ENCODE measurements at regions not wholly inside any gene's neighbourhood (a gene's known extent, or its start where the extent isn't known, plus 50 kb on each side); places are given as distances from the start of the nearest gene placed in this dataset.

GRCh38 chr2:4139316-4139715, 435.9 kb downstream of the DCDC2C start:
- CTCF ChIA-PET: no interaction called here
- TF ChIP-seq NR2C1 (IDR thresholded peaks at IDR 0.05) (no peak), TARDBP (IDR thresholded peaks at IDR 0.05; ENCODE audit: borderline replicate concordance) (no peak), ZBED1 (IDR thresholded peaks at IDR 0.05; ENCODE audit: borderline replicate concordance) (no peak), CBFB (IDR thresholded peaks at IDR 0.05; ENCODE audit: low read depth) (no peak), RCOR1 (conservative IDR thresholded peaks at IDR 0.05; ENCODE audit: low read depth, low read length) (no peak), BRCA1 (IDR thresholded peaks at IDR 0.05; ENCODE audit: low read depth, low read length) (no peak), NBN (IDR thresholded peaks at IDR 0.05) (no peak), ZNF217 (IDR thresholded peaks at IDR 0.05) (no peak), SP1 (IDR thresholded peaks at IDR 0.05; ENCODE audit: low read depth, low read length) (no peak), HDAC2 (IDR thresholded peaks at IDR 0.05) (no peak), NKRF (conservative IDR thresholded peaks at IDR 0.05) (no peak), BHLHE40 (IDR thresholded peaks at IDR 0.05; ENCODE audit: borderline replicate concordance in 1 of 2, low read depth in 2 of 2, low read length in 1 of 2) (no peak), SIX5 (IDR thresholded peaks at IDR 0.05; ENCODE audit: low read depth, low read length, severe bottlenecking) (no peak), SRF (IDR thresholded peaks at IDR 0.05; ENCODE audit: low read depth in 2 of 2, low read length in 2 of 2) (no peak), CEBPB (IDR thresholded peaks at IDR 0.05; ENCODE audit: borderline replicate concordance in 1 of 2, low read depth in 2 of 2, low read length in 2 of 2) (no peak), RAD51 (IDR thresholded peaks at IDR 0.05) (no peak), ATF2 (IDR thresholded peaks at IDR 0.05; ENCODE audit: low read length) (no peak)
- TF ChIP-seq, protein P1, sequence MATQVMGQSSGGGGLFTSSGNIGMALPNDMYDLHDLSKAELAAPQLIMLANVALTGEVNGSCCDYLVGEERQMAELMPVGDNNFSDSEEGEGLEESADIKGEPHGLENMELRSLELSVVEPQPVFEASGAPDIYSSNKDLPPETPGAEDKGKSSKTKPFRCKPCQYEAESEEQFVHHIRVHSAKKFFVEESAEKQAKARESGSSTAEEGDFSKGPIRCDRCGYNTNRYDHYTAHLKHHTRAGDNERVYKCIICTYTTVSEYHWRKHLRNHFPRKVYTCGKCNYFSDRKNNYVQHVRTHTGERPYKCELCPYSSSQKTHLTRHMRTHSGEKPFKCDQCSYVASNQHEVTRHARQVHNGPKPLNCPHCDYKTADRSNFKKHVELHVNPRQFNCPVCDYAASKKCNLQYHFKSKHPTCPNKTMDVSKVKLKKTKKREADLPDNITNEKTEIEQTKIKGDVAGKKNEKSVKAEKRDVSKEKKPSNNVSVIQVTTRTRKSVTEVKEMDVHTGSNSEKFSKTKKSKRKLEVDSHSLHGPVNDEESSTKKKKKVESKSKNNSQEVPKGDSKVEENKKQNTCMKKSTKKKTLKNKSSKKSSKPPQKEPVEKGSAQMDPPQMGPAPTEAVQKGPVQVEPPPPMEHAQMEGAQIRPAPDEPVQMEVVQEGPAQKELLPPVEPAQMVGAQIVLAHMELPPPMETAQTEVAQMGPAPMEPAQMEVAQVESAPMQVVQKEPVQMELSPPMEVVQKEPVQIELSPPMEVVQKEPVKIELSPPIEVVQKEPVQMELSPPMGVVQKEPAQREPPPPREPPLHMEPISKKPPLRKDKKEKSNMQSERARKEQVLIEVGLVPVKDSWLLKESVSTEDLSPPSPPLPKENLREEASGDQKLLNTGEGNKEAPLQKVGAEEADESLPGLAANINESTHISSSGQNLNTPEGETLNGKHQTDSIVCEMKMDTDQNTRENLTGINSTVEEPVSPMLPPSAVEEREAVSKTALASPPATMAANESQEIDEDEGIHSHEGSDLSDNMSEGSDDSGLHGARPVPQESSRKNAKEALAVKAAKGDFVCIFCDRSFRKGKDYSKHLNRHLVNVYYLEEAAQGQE (IDR thresholded peaks at IDR 0.05; ENCODE audit: low read depth, low read length): no peak
- intact Hi-C loops (cut with micrococcal nuclease; ENCODE audit: unreplicated experiment): no loop called here
- Histone ChIP-seq H3K9ac (ENCODE audit: control insufficient read depth, insufficient read depth, low read length) (no peak overlapping the region), H3K36me3 (ENCODE audit: control insufficient read depth in 2 of 2, insufficient read depth in 2 of 2, low read length in 1 of 2) (no peaks in the 10 kb centered on the region), H3K4me2 (ENCODE audit: control insufficient read depth, insufficient read depth) (no peak overlapping the region), H3K27me3 (replicated peaks in 1 of 2; ENCODE audit: control insufficient read depth in 2 of 2, insufficient read depth in 2 of 2, low read length in 1 of 2) (no peaks in the 10 kb centered on the region), H4K20me1 (ENCODE audit: control insufficient read depth, insufficient read depth) (no peaks in the 10 kb centered on the region), H3K4me3 (no peak overlapping the region), H2AFZ (ENCODE audit: control insufficient read depth, low read depth, low read length) (no peak overlapping the region), H3K79me2 (ENCODE audit: control insufficient read depth, insufficient read depth, low read length) (no peaks in the 10 kb centered on the region), H3K4me1 (ENCODE audit: control insufficient read depth, insufficient read depth, low read length) (no peaks in the 10 kb centered on the region), H3K9me3 (replicated peaks; ENCODE audit: control insufficient read depth, insufficient read depth, low read length) (no peaks in the 10 kb centered on the region), H3K27ac (ENCODE audit: control insufficient read depth, insufficient read depth) (no peak overlapping the region)
- RAD21 ChIA-PET (ENCODE audit: unreplicated experiment): no interaction called here
- 23% methylated on average over 6 of the region's 6 CpGs for WGBS (ENCODE audit: insufficient coverage, insufficient replicate concordance, low lambda C conversion rate, missing lambda C conversion rate)
- ATAC-seq: no peak
- POLR2A ChIA-PET: no interaction called here
- no TSS peak for BruUV-seq (replicated peaks)
- no peak for FAIRE-seq
- in situ Hi-C loops (cut with MboI): no loop called here
- no peak for DNase-seq (ENCODE audit: low read depth, low spot score)
- SMC1A ChIA-PET (ENCODE audit: uncharacterized antibody, unreplicated experiment): no interaction called here

Data from GM12878 (cell line).